GM12878 (cell line): ENCODE measurements at regions not wholly inside any gene's neighbourhood (a gene's known extent, or its start where the extent isn't known, plus 50 kb on each side); places are given as distances from the start of the nearest gene placed in this dataset.

Experiments used
- BCL3 ChIP-seq: IDR thresholded peaks from 2 replicates; pipeline ENCODE4 v1.6.1; 2011; ENCODE audit warnings: borderline replicate concordance, low read depth, mild to moderate bottlenecking, moderate library complexity, low read length; ENCODE audit not compliant: insufficient read depth, poor library complexity, severe bottlenecking
- CBX5 ChIP-seq: sonication (generic); IDR thresholded peaks from 2 replicates; pipeline ENCODE4 v1.6.1; 2016; ENCODE audit warnings: low read depth, moderate library complexity, mild to moderate bottlenecking, inconsistent platforms
- CUX1 ChIP-seq: IDR thresholded peaks from 2 replicates; pipeline ENCODE4 v1.6.1; 2012; ENCODE audit warnings: improper control_type of control experiment, low read depth, low read length; ENCODE audit not compliant: insufficient replicate concordance
- ELK1 ChIP-seq: IDR thresholded peaks from 2 replicates; pipeline ENCODE4 v1.6.1; 2012; ENCODE audit warnings: low read depth, low read length, improper control_type of control experiment
- GATAD2B ChIP-seq: fragments of 450-650 bp; conservative IDR thresholded peaks from 2 replicates; pipeline ENCODE4 v1.6.1; 2017; ENCODE audit warnings: low read depth, mild to moderate bottlenecking, moderate library complexity
- HDGF ChIP-seq: fragments of 450-650 bp; IDR thresholded peaks from 2 replicates; pipeline ENCODE4 v1.6.1; 2016; ENCODE audit warnings: antibody characterized with exemption
- KDM1A ChIP-seq: fragments of 200-600 bp; sonication (generic); IDR thresholded peaks from 2 replicates; pipeline ENCODE4 v1.6.1; 2016; ENCODE audit warnings: borderline replicate concordance
- NFIC ChIP-seq: IDR thresholded peaks from 2 replicates; pipeline ENCODE4 v1.6.1; 2012; ENCODE audit warnings: low read depth, mild to moderate bottlenecking, inconsistent platforms, low read length, moderate library complexity
- SMAD5 ChIP-seq: IDR thresholded peaks from 2 replicates; pipeline ENCODE4 v1.6.1; 2016; ENCODE audit warnings: antibody characterized with exemption, low read depth
- SMC3 ChIP-seq: IDR thresholded peaks from 2 replicates; pipeline ENCODE4 v1.6.1; 2011; ENCODE audit warnings: low read length, improper control_type of control experiment, borderline replicate concordance
- ZBTB33 ChIP-seq: fragments of 450-650 bp; IDR thresholded peaks from 2 replicates; pipeline ENCODE4 v1.6.1; 2017; ENCODE audit warnings: mild to moderate bottlenecking
- ZNF384 ChIP-seq: IDR thresholded peaks from 2 replicates; pipeline ENCODE4 v1.6.1; 2012; ENCODE audit warnings: low read depth, mild to moderate bottlenecking, low read length, improper control_type of control experiment, borderline replicate concordance
- ZNF622 ChIP-seq: fragments of 450-650 bp; IDR thresholded peaks from 2 replicates; pipeline ENCODE4 v1.6.1; 2017; ENCODE audit warnings: mild to moderate bottlenecking, inconsistent platforms
- TF ChIP-seq, protein P1 (sequence below): IDR thresholded peaks from 2 replicates; pipeline ENCODE4 v1.6.1; 2012; ENCODE audit warnings: mild to moderate bottlenecking, low read depth, low read length

DNA sequence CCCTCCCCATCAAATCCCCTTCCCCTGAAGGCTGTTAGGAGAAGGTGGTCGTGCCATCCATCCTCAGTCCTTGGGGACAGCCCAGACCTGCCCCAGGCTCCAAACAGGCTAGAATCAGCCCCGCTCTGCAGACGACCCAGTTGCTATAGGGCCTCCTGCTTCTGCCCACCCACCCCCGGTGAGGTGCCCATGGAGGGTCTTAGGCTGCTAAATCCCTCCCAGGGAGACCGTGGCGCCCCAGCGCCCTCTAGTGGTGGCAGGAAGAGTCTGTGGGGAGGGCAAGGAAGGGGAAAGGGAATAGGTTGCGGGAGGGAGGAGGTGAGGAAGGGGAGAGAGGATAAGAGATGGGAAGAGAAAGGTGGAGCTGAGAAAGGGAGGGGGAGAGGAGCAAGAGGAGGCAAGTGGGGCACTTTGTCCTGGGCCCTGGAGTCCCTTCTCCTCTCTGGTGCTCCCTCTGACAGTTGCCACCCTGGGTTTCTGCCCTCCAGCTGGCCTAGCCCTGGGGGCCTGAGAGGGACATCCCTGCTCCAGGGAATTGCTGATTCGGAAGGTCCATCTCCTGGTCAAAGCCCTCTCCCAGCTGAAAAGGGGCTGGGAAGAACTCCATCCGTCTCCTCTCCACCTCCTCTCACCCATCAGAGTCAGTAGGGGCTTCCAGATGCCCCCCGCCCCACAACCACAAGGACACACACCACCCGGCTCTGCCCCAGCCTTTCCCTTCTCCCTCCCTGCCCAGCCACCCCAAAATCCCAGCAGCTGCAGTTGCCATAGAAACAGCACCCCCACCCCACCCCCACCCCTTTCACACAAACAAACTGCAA, 55.4 kb downstream of the CAMK2N1 start (continued):
- TF ChIP-seq NFIC (no peak), ZBTB33 (0 out of 2 replicates have a peak, but pooled peaks have one; percentile 39), HDGF (no peak), GATAD2B (no peak), CUX1 (no peak), KDM1A (no peak), SMC3 (peak; percentile 54; the same call in 1 of the 2 replicates), CBX5 (no peak), ZNF622 (no peak), BCL3 (no peak), SMAD5 (no peak), ZNF384 (no peak), ELK1 (no peak)
- TF ChIP-seq, protein P1, sequence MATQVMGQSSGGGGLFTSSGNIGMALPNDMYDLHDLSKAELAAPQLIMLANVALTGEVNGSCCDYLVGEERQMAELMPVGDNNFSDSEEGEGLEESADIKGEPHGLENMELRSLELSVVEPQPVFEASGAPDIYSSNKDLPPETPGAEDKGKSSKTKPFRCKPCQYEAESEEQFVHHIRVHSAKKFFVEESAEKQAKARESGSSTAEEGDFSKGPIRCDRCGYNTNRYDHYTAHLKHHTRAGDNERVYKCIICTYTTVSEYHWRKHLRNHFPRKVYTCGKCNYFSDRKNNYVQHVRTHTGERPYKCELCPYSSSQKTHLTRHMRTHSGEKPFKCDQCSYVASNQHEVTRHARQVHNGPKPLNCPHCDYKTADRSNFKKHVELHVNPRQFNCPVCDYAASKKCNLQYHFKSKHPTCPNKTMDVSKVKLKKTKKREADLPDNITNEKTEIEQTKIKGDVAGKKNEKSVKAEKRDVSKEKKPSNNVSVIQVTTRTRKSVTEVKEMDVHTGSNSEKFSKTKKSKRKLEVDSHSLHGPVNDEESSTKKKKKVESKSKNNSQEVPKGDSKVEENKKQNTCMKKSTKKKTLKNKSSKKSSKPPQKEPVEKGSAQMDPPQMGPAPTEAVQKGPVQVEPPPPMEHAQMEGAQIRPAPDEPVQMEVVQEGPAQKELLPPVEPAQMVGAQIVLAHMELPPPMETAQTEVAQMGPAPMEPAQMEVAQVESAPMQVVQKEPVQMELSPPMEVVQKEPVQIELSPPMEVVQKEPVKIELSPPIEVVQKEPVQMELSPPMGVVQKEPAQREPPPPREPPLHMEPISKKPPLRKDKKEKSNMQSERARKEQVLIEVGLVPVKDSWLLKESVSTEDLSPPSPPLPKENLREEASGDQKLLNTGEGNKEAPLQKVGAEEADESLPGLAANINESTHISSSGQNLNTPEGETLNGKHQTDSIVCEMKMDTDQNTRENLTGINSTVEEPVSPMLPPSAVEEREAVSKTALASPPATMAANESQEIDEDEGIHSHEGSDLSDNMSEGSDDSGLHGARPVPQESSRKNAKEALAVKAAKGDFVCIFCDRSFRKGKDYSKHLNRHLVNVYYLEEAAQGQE: no peak
